DND-41 (cell line): ENCODE measurements at regions not wholly inside any gene's neighbourhood (a gene's known extent, or its start where the extent isn't known, plus 50 kb on each side); places are given as distances from the start of the nearest gene placed in this dataset.

ENCODE experiments used
- ATAC-seq: fragments of 200-7000 bp; cut with Tn5 transposase; 3 replicates; pipeline ENCODE4 v1.9.1; 2021; ENCODE audit warnings: low read depth; ENCODE audit not compliant: insufficient read depth
- DNase-seq: peaks from one replicate; pipeline ENCODE4 v3.0.0-alpha.2; 2020
- H2AFZ ChIP-seq: 2 replicates; pipeline ENCODE4 v1.6.0; 2012; ENCODE audit warnings: low read depth, low read length
- H3K27ac ChIP-seq: 2 replicates; pipeline ENCODE4 v1.5.1; 2012; ENCODE audit warnings: low read length, inconsistent platforms
- H3K27me3 ChIP-seq: fragments of 200-600 bp; sonication (generic); 2 replicates; pipeline ENCODE4 v1.6.0; 2012; ENCODE audit warnings: low read length, mild to moderate bottlenecking, inconsistent platforms; ENCODE audit not compliant: insufficient read depth, poor library complexity
- H3K36me3 ChIP-seq: 2 replicates; pipeline ENCODE4 v1.5.1; 2012; ENCODE audit warnings: low read length, inconsistent platforms; ENCODE audit not compliant: insufficient read depth
- H3K4me1 ChIP-seq: 2 replicates; pipeline ENCODE4 v1.5.1; 2012; ENCODE audit warnings: mild to moderate bottlenecking, low read length; ENCODE audit not compliant: insufficient read depth
- H3K4me2 ChIP-seq: 2 replicates; pipeline ENCODE4 v1.6.0; 2012; ENCODE audit warnings: mild to moderate bottlenecking, moderate library complexity, low read length, inconsistent platforms; ENCODE audit not compliant: insufficient read depth
- H3K4me3 ChIP-seq, 2 experiments: fragments of 200-600 bp in 1 of 2; shearing (Covaris generic) in 1 of 2; 2 replicates each; pipeline ENCODE4 v1.5.1; 2012 to 2016; ENCODE audit warnings: inconsistent platforms in 2 of 2, low read length in 2 of 2, mild to moderate bottlenecking in 2 of 2, low read depth in 1 of 2, moderate library complexity in 1 of 2
- H3K79me2 ChIP-seq: 2 replicates; pipeline ENCODE4 v1.6.0; 2012; ENCODE audit warnings: low read length, inconsistent platforms; ENCODE audit not compliant: insufficient read depth
- H3K9ac ChIP-seq: 2 replicates; pipeline ENCODE4 v1.6.0; 2012; ENCODE audit warnings: low read depth, mild to moderate bottlenecking, inconsistent platforms, low read length, moderate library complexity
- H3K9me3 ChIP-seq: 2 replicates; pipeline ENCODE4 v1.5.1; 2012; ENCODE audit warnings: low read length, moderate library complexity, mild to moderate bottlenecking, inconsistent platforms; ENCODE audit not compliant: insufficient read depth, severe bottlenecking
- H4K20me1 ChIP-seq: 2 replicates; pipeline ENCODE4 v1.6.0; 2012; ENCODE audit warnings: low read length; ENCODE audit not compliant: insufficient read depth
- CTCF ChIP-seq: IDR thresholded peaks from 2 replicates; pipeline ENCODE4 v1.5.1; 2012; ENCODE audit warnings: borderline replicate concordance, low read length, moderate library complexity, mild to moderate bottlenecking; ENCODE audit not compliant: poor library complexity, severe bottlenecking; ENCODE audit errors: extremely low read depth
- EZH2 ChIP-seq: IDR thresholded peaks from 3 replicates; pipeline ENCODE4 v1.6.1; 2012; ENCODE audit warnings: borderline replicate concordance, low read depth, mild to moderate bottlenecking, moderate library complexity, low read length, inconsistent platforms; ENCODE audit not compliant: severe bottlenecking

- TF ChIP-seq CTCF, result no peak
- TF ChIP-seq EZH2, result no peak
- Histone ChIP-seq H3K4me3 (no peak overlapping the region), H3K4me1 (no peaks in the 10 kb centered on the region)
These were observed 938.2 kb upstream of the CDH8 start for GRCh38 chr16:62974424-62974823.

GRCh38 chr16:62970851-62971250, 934.6 kb upstream of the CDH8 start:
- Histone ChIP-seq H2AFZ (no peak overlapping the region), H3K4me2 (no peak overlapping the region), H3K27ac (no peak overlapping the region), H3K27me3 (no peaks in the 10 kb centered on the region), H3K9ac (no peak overlapping the region), H4K20me1 (no peaks in the 10 kb centered on the region), H3K4me3 (no peak overlapping the region), H3K79me2 (no peaks in the 10 kb centered on the region), H3K4me1 (no peaks in the 10 kb centered on the region), H3K9me3 (no peaks in the 10 kb centered on the region), H3K36me3 (no peaks in the 10 kb centered on the region)
- no peak for DNase-seq
- no peak for ATAC-seq
- TF ChIP-seq CTCF (no peak), EZH2 (no peak)

More at GRCh38 chr16:62974424-62974823, 938.2 kb upstream of the CDH8 start:
- H3K9ac ChIP-seq, result no peak overlapping the region
- H3K79me2 ChIP-seq, result no peaks in the 10 kb centered on the region
- H2AFZ ChIP-seq, result no peak overlapping the region
- H3K4me2 ChIP-seq, result no peak overlapping the region
- H3K27ac ChIP-seq, result no peak overlapping the region
- H3K27me3 ChIP-seq, result no peaks in the 10 kb centered on the region
- no peak for ATAC-seq
- no peak for DNase-seq
- H4K20me1 ChIP-seq, result no peaks in the 10 kb centered on the region
- no peaks in the 10 kb centered on the region for H3K9me3 ChIP-seq
- H3K36me3 ChIP-seq, result no peaks in the 10 kb centered on the region

- TF ChIP-seq EZH2 (no peak), CTCF (no peak)
- H3K9me3 ChIP-seq, result no peaks in the 10 kb centered on the region
- H3K27me3 ChIP-seq, result no peaks in the 10 kb centered on the region
- H4K20me1 ChIP-seq, result no peaks in the 10 kb centered on the region
- H3K79me2 ChIP-seq, result no peaks in the 10 kb centered on the region
- no peaks in the 10 kb centered on the region for H3K36me3 ChIP-seq
- H3K27ac ChIP-seq, result no peak overlapping the region
- H3K4me3 ChIP-seq, result no peak overlapping the region
- no peak overlapping the region for H3K9ac ChIP-seq
- H2AFZ ChIP-seq, result no peak overlapping the region
- no peaks in the 10 kb centered on the region for H3K4me1 ChIP-seq
- ATAC-seq (no peak), DNase-seq (no peak)
- H3K4me2 ChIP-seq, result no peak overlapping the region
These were observed 933.6 kb upstream of the CDH8 start for GRCh38 chr16:62969711-62970318.

- H3K27ac ChIP-seq, result no peak overlapping the region
- H3K9ac ChIP-seq, result no peak overlapping the region
- H3K4me2 ChIP-seq, result no peak overlapping the region
- H3K36me3 ChIP-seq, result no peaks in the 10 kb centered on the region
- ATAC-seq (no peak), DNase-seq (no peak)
- H2AFZ ChIP-seq, result no peak overlapping the region
- H3K9me3 ChIP-seq, result no peaks in the 10 kb centered on the region
- no peaks in the 10 kb centered on the region for H3K4me1 ChIP-seq
- H4K20me1 ChIP-seq, result no peaks in the 10 kb centered on the region
- no peaks in the 10 kb centered on the region for H3K79me2 ChIP-seq
- TF ChIP-seq CTCF, result no peak
- no peak for TF ChIP-seq EZH2
- H3K4me3 ChIP-seq, result no peak overlapping the region
- H3K27me3 ChIP-seq, result no peaks in the 10 kb centered on the region
These were observed 931.4 kb upstream of the CDH8 start for GRCh38 chr16:62967611-62968010.
